Vagina (tissue), 2 donors: ENCODE measurements at regions not wholly inside any gene's neighbourhood (a gene's known extent, or its start where the extent isn't known, plus 50 kb on each side); places are given as distances from the start of the nearest gene placed in this dataset.
"Not testable (repeated sequence)": the region's sequence is repeated elsewhere in the genome, so short reads cannot be mapped to it uniquely, and the experiment has no call there.

Source experiments
- CTCF ChIP-seq, 3 experiments: fragments of 450-650 bp in 2 of 3; fragments of 200-600 bp in 1 of 3; sonication (generic) in 1 of 3; IDR thresholded peaks; one replicate each; pipeline ENCODE4 v1.5.1; 2017 to 2019; ENCODE audit warnings: antibody characterized with exemption in 3 of 3, mild to moderate bottlenecking in 2 of 3, moderate library complexity in 2 of 3
- POLR2AphosphoS5 ChIP-seq, 2 donors: sonication (generic); formaldehyde crosslinking; IDR thresholded peaks; one replicate each; pipeline ENCODE4 v1.9.0; 2017; ENCODE audit warnings: antibody characterized with exemption in 2 of 2, mild to moderate bottlenecking in 2 of 2, low read depth in 1 of 2; ENCODE audit not compliant: insufficient read depth in 1 of 2

- not testable (repeated sequence) for TF ChIP-seq CTCF (IDR thresholded peaks at IDR 0.05); POLR2AphosphoS5 (IDR thresholded peaks at IDR 0.05; ENCODE audit: insufficient read depth in 1 of 2, low read depth in 1 of 2)
Observed at GRCh38 chr14:44835928-44836327, 125.8 kb downstream of the KLHL28 start.
